GM19099 (cell line): ENCODE measurements at regions not wholly inside any gene's neighbourhood (a gene's known extent, or its start where the extent isn't known, plus 50 kb on each side); places are given as distances from the start of the nearest gene placed in this dataset.

Source experiments
- POLR2A ChIP-seq: IDR thresholded peaks from 3 replicates; pipeline ENCODE4 v1.6.1; 2011; ENCODE audit warnings: low read depth; ENCODE audit not compliant: insufficient read length; ENCODE audit errors: extremely low read depth

DNA sequence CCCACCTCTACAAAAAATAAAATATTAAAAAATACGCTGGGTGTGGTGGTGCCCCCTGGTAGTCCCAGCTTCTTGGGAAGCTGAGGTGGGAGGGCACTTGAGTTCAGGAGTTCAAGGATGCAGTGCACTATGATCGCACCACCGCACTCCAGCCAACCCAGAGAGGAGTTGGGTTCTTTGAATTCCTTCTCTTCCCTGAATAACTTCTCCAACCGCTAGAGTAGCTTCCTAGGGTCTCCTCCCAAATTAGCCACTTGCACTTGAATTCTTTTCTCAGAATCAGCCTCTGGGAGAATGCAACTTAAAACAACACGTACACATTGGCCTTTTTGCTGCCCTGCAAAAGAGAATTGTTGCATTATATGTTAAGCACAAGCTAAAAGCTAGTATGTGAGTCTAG, 272.5 kb downstream of the ABHD5 start:
- TF ChIP-seq POLR2A: no peak

DNA sequence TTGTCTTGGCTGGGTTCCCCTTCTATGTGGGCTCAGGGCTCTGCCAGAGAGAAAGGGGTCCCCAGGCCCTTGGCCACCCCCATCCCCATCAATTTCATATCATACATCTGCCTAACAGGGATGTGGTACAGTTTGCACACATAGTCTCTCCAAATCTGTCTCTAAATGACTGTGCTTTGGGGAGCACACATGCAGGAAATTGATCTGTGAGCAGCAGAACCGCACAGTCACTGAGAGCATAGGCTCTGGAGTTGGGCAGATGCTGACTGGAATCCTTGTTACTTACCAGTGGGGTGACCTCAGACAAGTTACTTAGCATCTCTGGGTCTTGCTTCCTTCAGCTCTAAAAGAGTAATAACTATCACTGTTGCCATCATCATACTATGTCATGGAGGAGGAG, 273.9 kb downstream of the ABHD5 start:
- no peak for TF ChIP-seq POLR2A

DNA sequence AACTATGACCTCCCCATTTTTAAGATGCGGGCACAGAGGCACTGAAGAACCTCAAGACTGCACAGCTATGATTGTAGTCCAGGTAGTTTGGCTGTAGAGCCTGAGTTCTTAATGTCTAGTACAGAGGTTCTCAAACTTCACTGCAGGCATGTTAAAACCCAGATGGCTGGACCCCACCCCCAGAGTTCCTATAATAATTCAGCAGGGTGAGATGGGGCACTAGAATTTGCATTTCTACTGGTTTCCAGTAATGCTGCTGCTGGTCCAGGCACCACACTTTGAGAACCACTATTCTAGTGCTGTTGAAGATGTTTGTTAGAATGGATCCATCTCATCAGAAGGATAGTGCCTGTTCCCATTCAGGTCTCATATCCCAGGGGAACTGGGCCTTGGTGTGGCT, 274.9 kb downstream of the ABHD5 start:
- no peak for TF ChIP-seq POLR2A

DNA sequence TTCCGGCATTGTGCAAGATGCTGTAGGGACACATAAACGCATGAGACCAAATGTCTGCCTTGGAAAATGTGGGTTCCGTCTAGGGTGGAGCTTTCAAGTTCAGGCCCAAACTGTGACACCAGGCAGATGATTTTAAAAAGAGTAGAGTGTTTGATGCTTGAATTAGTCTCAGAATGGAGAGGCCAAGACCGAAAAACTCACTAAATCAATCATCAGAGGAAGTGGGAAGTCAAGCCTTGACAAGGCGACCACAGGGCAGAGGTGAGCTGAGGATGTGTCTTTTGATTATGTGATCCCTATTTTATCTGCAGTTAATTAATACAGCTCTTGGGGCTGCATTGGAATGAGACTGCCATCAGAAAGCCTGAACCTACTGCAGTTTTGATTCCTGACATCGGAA, 275.4 kb downstream of the ABHD5 start:
- TF ChIP-seq POLR2A: no peak

DNA sequence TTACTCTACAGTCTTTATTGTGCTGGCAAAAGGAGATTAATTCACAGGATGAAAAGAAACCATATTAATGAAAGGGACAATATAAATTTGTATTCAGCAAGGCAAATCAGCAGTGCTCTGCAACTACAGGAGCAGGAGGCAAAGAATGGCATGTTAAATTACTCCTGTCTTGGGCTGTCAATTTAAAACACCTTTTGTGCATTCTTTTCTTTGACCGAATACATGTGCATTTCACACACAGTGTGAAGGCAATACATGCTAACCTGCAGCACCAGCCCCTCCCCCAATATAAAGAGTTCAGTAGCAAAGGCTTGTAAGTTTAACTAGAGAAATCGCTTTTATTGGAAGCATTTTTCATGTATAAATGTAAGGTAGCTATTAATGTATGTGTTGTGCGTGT, 275.2 kb upstream of the TOPAZ1 start:
- no peak for TF ChIP-seq POLR2A

DNA sequence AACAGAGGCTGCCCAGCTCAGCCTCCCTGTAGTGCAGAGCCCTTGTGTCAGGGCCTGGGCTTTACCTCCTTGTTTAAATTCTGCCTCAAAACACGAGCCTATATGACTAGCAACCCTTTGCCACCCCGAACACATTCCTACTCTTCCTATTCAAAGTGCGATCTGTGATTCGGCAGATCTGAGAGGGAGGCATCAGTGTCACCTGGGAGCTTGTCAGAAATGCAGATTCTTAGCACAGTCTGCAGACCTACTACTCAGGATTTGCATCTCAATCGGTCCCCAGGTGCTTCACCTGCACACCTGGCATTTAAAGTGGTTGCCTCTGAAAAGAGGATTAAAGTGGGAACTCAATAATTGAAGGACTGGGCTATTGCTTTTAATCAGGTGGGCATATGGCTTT, 273.2 kb upstream of the TOPAZ1 start:
- no peak for TF ChIP-seq POLR2A

- TF ChIP-seq POLR2A: no peak
Observed at GRCh38 chr3:43969944-43970343, 271.7 kb upstream of the TOPAZ1 start.

DNA sequence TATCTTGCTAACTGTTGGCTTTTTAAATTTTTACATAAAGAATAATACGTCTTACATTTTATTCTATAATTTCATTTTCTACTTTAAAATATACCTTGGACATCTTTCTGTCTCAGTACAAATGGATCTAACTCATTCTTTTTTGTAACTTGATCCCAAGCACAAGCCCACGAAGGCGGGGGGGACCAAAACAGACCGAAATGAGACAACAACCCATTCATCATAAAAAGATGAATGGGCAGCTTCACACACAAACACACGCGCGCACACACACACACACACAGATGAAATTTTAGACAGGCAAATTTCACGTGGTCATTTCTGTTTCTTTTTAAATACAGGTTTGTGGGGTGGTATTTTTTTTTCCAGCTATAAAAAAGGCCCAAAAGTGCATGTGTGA, 271.3 kb upstream of the TOPAZ1 start:
- no peak for TF ChIP-seq POLR2A

DNA sequence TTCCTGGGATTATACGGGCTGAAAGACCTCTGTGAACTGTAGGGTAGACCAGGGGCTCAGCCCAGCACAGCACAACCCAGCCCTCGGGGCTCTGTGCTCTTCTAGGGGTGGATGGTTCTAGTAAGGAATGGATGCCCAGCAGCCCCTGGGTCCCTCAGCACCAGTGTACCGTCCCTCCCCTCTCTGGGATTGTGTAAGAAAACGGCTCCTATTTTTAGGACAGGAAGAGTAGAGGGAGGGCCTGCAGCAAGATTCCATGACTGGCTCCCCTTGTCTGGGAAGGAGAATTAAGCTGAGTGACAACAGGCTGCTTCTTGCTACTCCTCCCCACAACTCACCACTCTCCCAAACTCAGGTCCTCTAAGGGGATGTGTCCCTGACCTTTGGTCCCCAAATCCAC, 270.8 kb upstream of the TOPAZ1 start:
- TF ChIP-seq POLR2A: no peak

- no peak for TF ChIP-seq POLR2A
Observed at GRCh38 chr3:43971486-43971885, 270.2 kb upstream of the TOPAZ1 start.

DNA sequence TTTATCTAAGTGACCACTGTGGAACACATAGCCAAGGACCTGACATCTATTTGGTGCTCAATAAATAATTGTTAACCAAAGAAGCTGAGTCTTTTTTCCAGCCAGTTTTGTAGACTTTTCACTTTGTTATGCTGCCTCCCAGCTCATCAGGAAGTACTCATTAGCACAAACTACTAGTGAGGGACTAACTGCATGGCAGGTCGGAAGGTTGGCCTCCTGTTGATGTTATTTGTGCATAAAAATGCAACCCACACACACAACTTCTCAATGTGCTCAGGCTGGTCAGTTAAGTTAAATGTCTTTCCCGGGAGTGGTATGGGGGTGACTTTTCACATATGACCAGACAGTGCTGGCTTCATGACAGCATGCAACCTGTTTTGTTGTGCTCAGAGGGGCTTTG, 263.0 kb upstream of the TOPAZ1 start:
- TF ChIP-seq POLR2A: no peak

GRCh38 chr3:43979645-43980044, 262.0 kb upstream of the TOPAZ1 start:
- TF ChIP-seq POLR2A: no peak

DNA sequence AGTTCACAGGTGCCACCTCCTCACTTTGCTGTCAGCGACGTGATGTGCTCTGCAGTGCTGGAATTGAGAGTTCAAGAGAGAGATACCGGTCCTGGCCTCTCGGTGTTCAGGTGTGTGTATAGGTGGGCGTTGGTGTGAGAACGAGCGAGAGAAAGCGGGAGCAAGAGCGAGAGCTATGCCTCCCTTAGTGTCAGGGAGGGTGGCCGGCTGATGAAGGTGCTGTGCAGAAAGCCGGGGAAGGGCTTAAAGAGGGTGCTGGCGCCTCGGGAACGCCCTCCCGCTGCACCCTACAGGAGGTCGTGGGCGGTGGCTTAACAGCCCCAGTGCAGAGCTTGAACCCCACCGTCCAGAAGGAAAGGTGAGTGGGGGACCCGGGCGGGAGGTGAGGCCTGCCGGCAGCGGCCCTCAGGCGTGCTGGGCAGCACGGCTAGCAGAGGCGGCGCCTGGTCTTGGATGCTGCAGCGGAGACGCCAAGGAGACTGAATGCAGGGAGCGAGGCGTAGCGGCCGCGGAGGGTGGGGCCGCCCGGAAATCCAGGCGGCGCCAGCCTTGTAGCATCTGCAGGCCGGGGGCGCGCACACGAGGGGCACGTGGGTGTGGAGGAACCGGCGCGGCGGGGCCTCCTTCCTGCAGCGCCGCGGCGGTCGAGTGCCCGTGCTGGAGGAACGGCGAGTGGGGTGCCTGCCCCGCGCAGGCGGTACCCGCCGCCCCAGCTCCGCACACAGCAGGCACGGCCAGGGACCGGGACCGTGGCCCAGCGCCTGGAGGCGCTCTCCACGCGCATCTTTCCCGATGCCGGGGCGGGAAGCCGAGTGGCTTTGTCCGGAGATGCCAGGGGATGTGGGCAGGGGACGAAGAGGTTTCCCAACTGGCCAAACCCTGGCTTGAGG, 246.8 kb upstream of the TOPAZ1 start:
- no peak for TF ChIP-seq POLR2A

GRCh38 chr3:43995547-43996378, 245.9 kb upstream of the TOPAZ1 start:
- no peak for TF ChIP-seq POLR2A

DNA sequence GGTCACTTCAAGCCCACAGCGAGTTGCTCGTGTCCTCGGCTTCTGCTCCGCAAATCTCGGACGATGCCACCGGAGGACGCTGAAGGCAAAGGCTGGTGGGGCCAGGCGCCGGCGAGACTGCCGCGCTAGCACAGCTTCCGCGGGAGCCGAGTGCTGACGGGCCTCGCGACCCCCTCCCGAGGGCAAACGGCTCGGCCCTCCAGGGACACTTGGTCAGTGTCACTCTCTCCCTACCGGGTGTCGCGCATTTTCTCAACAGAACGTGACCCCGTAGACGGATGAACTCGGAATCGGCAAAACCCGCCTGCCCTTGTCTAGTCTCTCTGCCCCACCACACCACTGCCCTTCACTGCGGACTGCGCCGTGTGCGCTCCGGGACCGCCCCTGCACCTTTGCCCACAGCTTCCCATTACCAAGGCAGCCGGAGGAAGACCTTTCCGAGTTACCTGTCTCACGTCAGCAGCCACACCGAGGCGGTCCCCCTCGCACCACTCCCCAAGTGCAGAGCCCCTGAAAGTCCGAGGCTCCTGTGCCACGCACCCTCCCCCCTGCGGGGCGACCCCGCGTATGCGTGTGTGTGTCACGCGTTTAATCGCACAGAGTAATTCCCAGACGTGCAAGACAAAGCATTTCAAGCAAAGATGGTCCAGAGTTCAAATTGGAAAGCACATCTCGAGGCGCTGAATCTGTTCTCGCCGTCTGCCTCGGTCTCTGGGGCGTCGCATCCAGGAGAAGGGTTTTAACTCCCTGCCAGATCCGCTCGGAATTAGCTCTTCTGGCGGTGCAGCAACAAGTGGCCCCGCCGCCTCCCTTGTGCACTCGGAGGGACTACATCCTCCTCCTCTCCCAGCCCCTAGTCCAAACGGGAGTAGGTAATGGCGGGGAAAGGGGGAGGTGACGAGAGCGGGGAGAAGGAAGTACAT, 245.0 kb upstream of the TOPAZ1 start:
- TF ChIP-seq POLR2A: no peak
